ENCODE measurements at regions not wholly inside any gene's neighbourhood (a gene's known extent, or its start where the extent isn't known, plus 50 kb on each side); places are given as distances from the start of the nearest gene placed in this dataset.

DNA sequence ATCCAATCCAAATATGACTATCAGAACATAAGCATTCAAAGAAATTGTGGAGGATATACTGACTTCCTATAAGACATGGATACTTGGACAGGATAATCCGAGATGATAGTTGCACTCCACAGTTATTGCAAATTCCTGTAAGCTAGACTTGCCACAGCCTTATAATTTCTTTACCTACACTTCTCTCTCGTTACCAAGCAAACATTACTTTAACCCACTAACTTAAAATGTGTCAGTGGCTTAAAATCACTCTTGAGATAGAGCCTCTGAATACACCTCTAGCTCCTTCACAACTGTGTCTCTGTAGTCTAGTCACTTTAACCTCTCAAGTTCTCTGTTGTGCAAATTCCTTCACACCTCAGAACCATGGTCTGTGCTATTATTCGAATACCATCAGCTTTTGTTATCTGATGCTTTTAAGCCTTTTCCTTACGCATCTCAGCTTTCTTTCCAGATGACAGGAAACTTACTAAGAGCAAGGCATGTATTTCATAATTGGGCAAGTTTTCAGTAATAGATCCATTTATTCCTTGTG is 474.9 kb upstream of the MIR17HG start:
- intact Hi-C loops (cut with DNase I): no loop called here
- TF ChIP-seq, protein P1, sequence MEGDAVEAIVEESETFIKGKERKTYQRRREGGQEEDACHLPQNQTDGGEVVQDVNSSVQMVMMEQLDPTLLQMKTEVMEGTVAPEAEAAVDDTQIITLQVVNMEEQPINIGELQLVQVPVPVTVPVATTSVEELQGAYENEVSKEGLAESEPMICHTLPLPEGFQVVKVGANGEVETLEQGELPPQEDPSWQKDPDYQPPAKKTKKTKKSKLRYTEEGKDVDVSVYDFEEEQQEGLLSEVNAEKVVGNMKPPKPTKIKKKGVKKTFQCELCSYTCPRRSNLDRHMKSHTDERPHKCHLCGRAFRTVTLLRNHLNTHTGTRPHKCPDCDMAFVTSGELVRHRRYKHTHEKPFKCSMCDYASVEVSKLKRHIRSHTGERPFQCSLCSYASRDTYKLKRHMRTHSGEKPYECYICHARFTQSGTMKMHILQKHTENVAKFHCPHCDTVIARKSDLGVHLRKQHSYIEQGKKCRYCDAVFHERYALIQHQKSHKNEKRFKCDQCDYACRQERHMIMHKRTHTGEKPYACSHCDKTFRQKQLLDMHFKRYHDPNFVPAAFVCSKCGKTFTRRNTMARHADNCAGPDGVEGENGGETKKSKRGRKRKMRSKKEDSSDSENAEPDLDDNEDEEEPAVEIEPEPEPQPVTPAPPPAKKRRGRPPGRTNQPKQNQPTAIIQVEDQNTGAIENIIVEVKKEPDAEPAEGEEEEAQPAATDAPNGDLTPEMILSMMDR (IDR thresholded peaks at IDR 0.05): no peak
- ATAC-seq: no peak
- H3K36me3 ChIP-seq: no peaks in the 10 kb centered on the region
- peaks cover 0 to 4% (median 0%) of the 10 kb centered on the region in 11 donors for H3K9me3 ChIP-seq
- peaks cover 0 to 7% (median 0%) of the 10 kb centered on the region in 7 donors for H3K27me3 ChIP-seq
- no peak for DNase-seq
- no peaks in the 10 kb centered on the region for H3K4me1 ChIP-seq
- H3K4me3 ChIP-seq: no peak overlapping the region
- no peak overlapping the region for H3K27ac ChIP-seq
- WGBS, 2 donors: 72 to 79% methylated on average over 4 of the region's 4 CpGs

DNA sequence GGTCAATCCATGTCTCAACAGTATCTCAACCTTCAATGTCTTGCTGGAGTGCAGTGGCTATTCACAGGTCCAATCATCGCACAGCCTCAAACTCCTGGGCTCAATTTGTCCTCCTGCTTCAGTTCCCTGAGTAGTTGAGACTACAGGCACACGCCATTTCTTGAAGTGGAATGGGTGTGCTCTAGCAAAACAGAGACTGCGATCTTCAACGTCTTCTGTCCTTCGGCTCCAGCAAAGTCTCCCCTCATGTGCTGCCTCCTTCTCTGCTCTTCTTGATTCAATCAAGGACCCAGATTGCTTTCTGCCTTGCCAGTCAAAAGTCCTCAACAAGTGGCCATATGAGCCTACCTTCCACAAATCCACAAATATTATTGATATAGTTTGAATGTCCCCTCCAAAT is 466.7 kb upstream of the MIR17HG start:
- Histone ChIP-seq H3K36me3 (no peaks in the 10 kb centered on the region), H3K4me1 (no peaks in the 10 kb centered on the region), H3K27ac (no peak overlapping the region), H3K9me3 (no peaks in the 10 kb centered on the region), H3K4me3 (no peak overlapping the region), H3K27me3 (peaks cover 0 to 2% (median 0%) of the 10 kb centered on the region in 7 donors)
- intact Hi-C loops (cut with DNase I): no loop called here
- 95 to 98% methylated on average over 5 of the region's 5 CpGs for WGBS, 2 donors
- ATAC-seq: no peak
- TF ChIP-seq, protein P1 (IDR thresholded peaks at IDR 0.05): no peak
- no peak for DNase-seq

DNA sequence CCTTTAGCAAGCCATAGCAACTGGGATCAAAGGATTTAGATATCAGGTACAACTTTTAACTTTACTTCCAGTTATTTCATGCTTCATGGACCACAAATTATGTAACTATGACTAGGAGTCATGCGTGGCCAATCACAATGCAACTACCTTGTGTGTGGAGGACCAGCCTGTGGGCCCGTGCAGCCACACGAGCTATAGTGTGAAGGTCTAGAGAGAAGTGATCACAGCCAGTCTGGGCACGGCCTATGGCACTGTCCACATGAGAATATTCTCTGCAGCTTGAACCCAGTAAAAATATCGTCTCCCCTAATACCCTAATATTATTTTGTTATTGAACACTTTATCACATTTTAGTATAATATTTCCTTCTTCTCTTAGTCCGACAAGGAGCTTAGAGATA is 464.9 kb upstream of the MIR17HG start:
- 91 to 92% methylated on average over 6 of the region's 6 CpGs for WGBS, 2 donors
- H3K9me3 ChIP-seq: no peaks in the 10 kb centered on the region
- peaks cover 0 to 2% (median 0%) of the 10 kb centered on the region in 7 donors for H3K27me3 ChIP-seq
- DNase-seq: no peak
- no peaks in the 10 kb centered on the region for H3K4me1 ChIP-seq
- no peak overlapping the region for H3K27ac ChIP-seq
- H3K4me3 ChIP-seq: no peak overlapping the region
- intact Hi-C loops (cut with DNase I): no loop called here
- TF ChIP-seq, protein P1 (IDR thresholded peaks at IDR 0.05): no peak
- no peaks in the 10 kb centered on the region for H3K36me3 ChIP-seq
- ATAC-seq: no peak

DNA sequence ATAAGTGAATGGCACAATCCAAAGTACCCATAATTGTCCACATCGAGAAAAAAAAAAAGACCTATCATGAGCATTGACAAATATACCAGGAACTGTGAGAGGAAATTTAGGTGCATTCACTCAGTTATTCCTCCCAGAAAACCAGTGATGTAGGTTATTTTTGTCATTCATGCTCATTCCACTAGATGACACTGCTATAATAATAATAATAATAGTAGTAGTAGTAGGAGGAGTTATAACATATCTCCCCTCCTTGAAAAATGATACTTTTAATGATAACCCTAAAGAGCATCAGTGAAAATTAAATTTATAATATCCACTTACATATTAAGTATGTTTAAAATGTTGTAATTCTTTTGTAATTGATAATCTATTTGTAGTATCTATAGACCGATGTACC is 463.9 kb upstream of the MIR17HG start:
- intact Hi-C loops (cut with DNase I): no loop called here
- peaks cover 0 to 2% (median 0%) of the 10 kb centered on the region in 7 donors for H3K27me3 ChIP-seq
- TF ChIP-seq, protein P1 (IDR thresholded peaks at IDR 0.05): no peak
- H3K4me3 ChIP-seq: no peak overlapping the region
- no peak overlapping the region for H3K27ac ChIP-seq
- WGBS, 2 donors: 92 to 96% methylated on average over 2 of the region's 2 CpGs
- no peak for DNase-seq
- no peaks in the 10 kb centered on the region for H3K4me1 ChIP-seq
- H3K36me3 ChIP-seq: no peaks in the 10 kb centered on the region
- ATAC-seq: no peak
- H3K9me3 ChIP-seq: no peaks in the 10 kb centered on the region

Data from heart right ventricle (tissue), 16 donors.